ENCODE measurements at regions not wholly inside any gene's neighbourhood (a gene's known extent, or its start where the extent isn't known, plus 50 kb on each side); places are given as distances from the start of the nearest gene placed in this dataset.

GRCh38 chr4:26141051-26141721, 179.6 kb upstream of the RBPJ start:
- Histone ChIP-seq H2BK15ac (ENCODE audit: low read length) (no peak overlapping the region), H2AFZ (ENCODE audit: low read length) (no peak overlapping the region), H3K23ac (ENCODE audit: low read depth, low read length, poor library complexity) (no peak overlapping the region), H3K27ac (replicated peaks; ENCODE audit: low read length) (peak overlapping the region; percentile 40), H3K9me3 (replicated peaks in 1 of 2; ENCODE audit: control insufficient read depth in 2 of 2, insufficient read depth in 1 of 2, low read depth in 1 of 2, low read length in 2 of 2) (no peaks in the 10 kb centered on the region), H3K18ac (ENCODE audit: low read length) (no peak overlapping the region), H2BK120ac (ENCODE audit: low read depth, low read length) (no peak overlapping the region), H3K9ac (ENCODE audit: low read depth, low read length, poor library complexity) (no peak overlapping the region), H3K79me1 (ENCODE audit: low read depth, low read length) (no peaks in the 10 kb centered on the region), H2BK12ac (ENCODE audit: low read length) (no peak overlapping the region), H3K27me3 (ENCODE audit: control insufficient read depth in 3 of 3, insufficient read depth in 3 of 3, low read depth in 1 of 3, low read length in 3 of 3) (no peaks in the 10 kb centered on the region), H3K36me3 (replicated peaks in 1 of 2; ENCODE audit: control insufficient read depth in 2 of 2, insufficient read depth in 2 of 2, low read length in 2 of 2) (no peaks in the 10 kb centered on the region), H2AK5ac (ENCODE audit: low read depth, low read length) (no peak overlapping the region), H3K4me1 (ENCODE audit: control insufficient read depth in 2 of 2, insufficient read depth in 1 of 2, low read depth in 1 of 2, low read length in 2 of 2) (peaks cover 0 to 7% of the 10 kb centered on the region in 2 donors), H2BK5ac (ENCODE audit: low read length) (no peak overlapping the region), H4K91ac (ENCODE audit: low read depth, low read length, poor library complexity) (no peak overlapping the region), H3K4ac (ENCODE audit: low read length) (no peak overlapping the region), H3K14ac (ENCODE audit: low read length) (no peak overlapping the region), H3K4me2 (ENCODE audit: insufficient read depth, low read length, poor library complexity, severe bottlenecking) (no peak overlapping the region), H4K8ac (ENCODE audit: low read depth, low read length) (no peak overlapping the region), H3K4me3 (ENCODE audit: low read length in 2 of 2) (no peak overlapping the region)
- DNase-seq (ENCODE audit: low spot score): no peak
- no CpG with 5 or more reads among the region's 8 CpGs for WGBS, 2 donors (ENCODE audit: extremely low coverage in 2 of 2, insufficient read length in 2 of 2, insufficient replicate concordance in 1 of 2)

- no peak for DNase-seq (ENCODE audit: low spot score)
- Histone ChIP-seq H4K91ac (ENCODE audit: low read depth, low read length, poor library complexity) (no peak overlapping the region), H2BK120ac (ENCODE audit: low read depth, low read length) (no peak overlapping the region)
These were observed 178.7 kb upstream of the RBPJ start for GRCh38 chr4:26141911-26142638.

DNA sequence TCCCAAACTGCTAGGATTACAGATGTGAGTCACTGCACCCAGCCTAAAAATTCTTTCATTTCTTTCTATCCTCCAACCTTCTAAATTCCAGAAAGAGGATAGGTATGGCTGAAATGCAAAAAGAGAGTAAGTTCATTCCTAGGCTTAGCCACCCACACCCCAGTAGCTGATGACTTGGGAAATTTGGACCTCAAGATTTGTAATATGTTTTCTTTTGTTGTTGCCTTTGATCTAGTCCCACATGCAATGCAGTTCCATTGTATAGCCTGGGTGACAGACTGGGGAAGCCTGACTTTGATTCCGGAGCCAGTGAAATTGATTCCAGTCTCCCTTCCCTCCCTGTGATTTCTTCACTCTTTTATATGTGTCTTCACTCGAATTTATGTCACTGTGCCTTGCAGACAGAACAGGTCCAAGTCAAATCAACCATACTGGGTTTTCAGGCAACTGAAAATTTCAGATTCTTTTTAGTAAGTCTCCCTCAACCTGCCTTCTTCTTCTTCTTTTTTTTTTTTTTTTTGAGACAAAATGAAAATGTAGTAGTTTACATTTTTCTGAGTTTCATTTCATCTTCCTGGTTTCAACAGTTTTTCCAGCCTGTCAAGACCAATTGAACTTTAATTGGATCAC, 176.2 kb upstream of the RBPJ start:
- Histone ChIP-seq H2AFZ (ENCODE audit: low read length) (no peak overlapping the region), H3K4me1 (ENCODE audit: control insufficient read depth in 2 of 2, insufficient read depth in 1 of 2, low read depth in 1 of 2, low read length in 2 of 2) (peaks cover 0 to 5% of the 10 kb centered on the region in 2 donors), H2BK12ac (ENCODE audit: low read length) (no peak overlapping the region), H3K79me1 (ENCODE audit: low read depth, low read length) (no peaks in the 10 kb centered on the region), H3K27ac (replicated peaks; ENCODE audit: low read length) (no peak overlapping the region), H3K9me3 (replicated peaks in 1 of 2; ENCODE audit: control insufficient read depth in 2 of 2, insufficient read depth in 1 of 2, low read depth in 1 of 2, low read length in 2 of 2) (no peaks in the 10 kb centered on the region), H3K4me2 (ENCODE audit: insufficient read depth, low read length, poor library complexity, severe bottlenecking) (no peak overlapping the region), H2BK15ac (ENCODE audit: low read length) (no peak overlapping the region), H3K14ac (ENCODE audit: low read length) (no peak overlapping the region), H3K36me3 (replicated peaks in 1 of 2; ENCODE audit: control insufficient read depth in 2 of 2, insufficient read depth in 2 of 2, low read length in 2 of 2) (no peaks in the 10 kb centered on the region), H4K8ac (ENCODE audit: low read depth, low read length) (no peak overlapping the region), H3K27me3 (ENCODE audit: control insufficient read depth in 3 of 3, insufficient read depth in 3 of 3, low read depth in 1 of 3, low read length in 3 of 3) (no peaks in the 10 kb centered on the region), H3K9ac (ENCODE audit: low read depth, low read length, poor library complexity) (no peak overlapping the region), H3K4me3 (ENCODE audit: low read length in 2 of 2) (no peak overlapping the region), H3K23ac (ENCODE audit: low read depth, low read length, poor library complexity) (no peak overlapping the region), H2BK5ac (ENCODE audit: low read length) (no peak overlapping the region), H2BK120ac (ENCODE audit: low read depth, low read length) (no peak overlapping the region), H2AK5ac (ENCODE audit: low read depth, low read length) (no peak overlapping the region), H3K18ac (ENCODE audit: low read length) (no peak overlapping the region), H3K4ac (ENCODE audit: low read length) (no peak overlapping the region), H4K91ac (ENCODE audit: low read depth, low read length, poor library complexity) (no peak overlapping the region)
- WGBS, 2 donors (ENCODE audit: extremely low coverage in 2 of 2, insufficient read length in 2 of 2, insufficient replicate concordance in 1 of 2): no CpG with 5 or more reads among the region's 2 CpGs
- DNase-seq (ENCODE audit: low spot score): no peak

More at GRCh38 chr4:26141911-26142638, 178.7 kb upstream of the RBPJ start:
- Histone ChIP-seq H2AK5ac (ENCODE audit: low read depth, low read length) (no peak overlapping the region), H3K36me3 (replicated peaks in 1 of 2; ENCODE audit: control insufficient read depth in 2 of 2, insufficient read depth in 2 of 2, low read length in 2 of 2) (no peaks in the 10 kb centered on the region), H3K27ac (replicated peaks; ENCODE audit: low read length) (no peak overlapping the region), H3K18ac (ENCODE audit: low read length) (no peak overlapping the region), H2BK5ac (ENCODE audit: low read length) (no peak overlapping the region), H3K4ac (ENCODE audit: low read length) (no peak overlapping the region), H3K79me1 (ENCODE audit: low read depth, low read length) (no peaks in the 10 kb centered on the region), H3K9ac (ENCODE audit: low read depth, low read length, poor library complexity) (no peak overlapping the region), H3K23ac (ENCODE audit: low read depth, low read length, poor library complexity) (no peak overlapping the region), H3K4me2 (ENCODE audit: insufficient read depth, low read length, poor library complexity, severe bottlenecking) (no peak overlapping the region), H2BK12ac (ENCODE audit: low read length) (no peak overlapping the region), H2AFZ (ENCODE audit: low read length) (no peak overlapping the region), H3K9me3 (replicated peaks in 1 of 2; ENCODE audit: control insufficient read depth in 2 of 2, insufficient read depth in 1 of 2, low read depth in 1 of 2, low read length in 2 of 2) (no peaks in the 10 kb centered on the region), H3K27me3 (ENCODE audit: control insufficient read depth in 3 of 3, insufficient read depth in 3 of 3, low read depth in 1 of 3, low read length in 3 of 3) (no peaks in the 10 kb centered on the region), H3K4me1 (ENCODE audit: control insufficient read depth in 2 of 2, insufficient read depth in 1 of 2, low read depth in 1 of 2, low read length in 2 of 2) (peaks cover 0 to 7% of the 10 kb centered on the region in 2 donors), H3K14ac (ENCODE audit: low read length) (no peak overlapping the region), H2BK15ac (ENCODE audit: low read length) (no peak overlapping the region), H4K8ac (ENCODE audit: low read depth, low read length) (no peak overlapping the region), H3K4me3 (ENCODE audit: low read length in 2 of 2) (no peak overlapping the region)
- WGBS, 2 donors (ENCODE audit: extremely low coverage in 2 of 2, insufficient read length in 2 of 2, insufficient replicate concordance in 1 of 2): no CpG with 5 or more reads among the region's 8 CpGs

GRCh38 chr4:26145212-26145611, 175.6 kb upstream of the RBPJ start:
- H4K8ac ChIP-seq (ENCODE audit: low read depth, low read length): no peak overlapping the region
- no CpG with 5 or more reads among the region's 3 CpGs for WGBS, 2 donors (ENCODE audit: extremely low coverage in 2 of 2, insufficient read length in 2 of 2, insufficient replicate concordance in 1 of 2)
- no peak overlapping the region for H3K4ac ChIP-seq (ENCODE audit: low read length)

More at GRCh38 chr4:26145212-26145611, 175.6 kb upstream of the RBPJ start:
- Histone ChIP-seq H3K4me1 (ENCODE audit: control insufficient read depth in 2 of 2, insufficient read depth in 1 of 2, low read depth in 1 of 2, low read length in 2 of 2) (peaks cover 0 to 5% of the 10 kb centered on the region in 2 donors), H3K18ac (ENCODE audit: low read length) (no peak overlapping the region), H3K14ac (ENCODE audit: low read length) (no peak overlapping the region), H3K4me2 (ENCODE audit: insufficient read depth, low read length, poor library complexity, severe bottlenecking) (no peak overlapping the region), H3K9ac (ENCODE audit: low read depth, low read length, poor library complexity) (no peak overlapping the region), H2BK12ac (ENCODE audit: low read length) (no peak overlapping the region), H3K27ac (replicated peaks; ENCODE audit: low read length) (no peak overlapping the region), H2AK5ac (ENCODE audit: low read depth, low read length) (no peak overlapping the region), H3K23ac (ENCODE audit: low read depth, low read length, poor library complexity) (no peak overlapping the region), H2BK5ac (ENCODE audit: low read length) (no peak overlapping the region), H3K4me3 (ENCODE audit: low read length in 2 of 2) (no peak overlapping the region), H3K79me1 (ENCODE audit: low read depth, low read length) (no peaks in the 10 kb centered on the region), H3K9me3 (replicated peaks in 1 of 2; ENCODE audit: control insufficient read depth in 2 of 2, insufficient read depth in 1 of 2, low read depth in 1 of 2, low read length in 2 of 2) (no peaks in the 10 kb centered on the region), H3K36me3 (replicated peaks in 1 of 2; ENCODE audit: control insufficient read depth in 2 of 2, insufficient read depth in 2 of 2, low read length in 2 of 2) (no peaks in the 10 kb centered on the region), H3K27me3 (ENCODE audit: control insufficient read depth in 3 of 3, insufficient read depth in 3 of 3, low read depth in 1 of 3, low read length in 3 of 3) (no peaks in the 10 kb centered on the region), H4K91ac (ENCODE audit: low read depth, low read length, poor library complexity) (no peak overlapping the region), H2AFZ (ENCODE audit: low read length) (no peak overlapping the region), H2BK120ac (ENCODE audit: low read depth, low read length) (no peak overlapping the region), H2BK15ac (ENCODE audit: low read length) (no peak overlapping the region)
- no peak for DNase-seq (ENCODE audit: low spot score)

Data from neuronal stem cell (in vitro differentiated cells).